Chondrocyte (in vitro differentiated cells): ENCODE measurements at regions not wholly inside any gene's neighbourhood (a gene's known extent, or its start where the extent isn't known, plus 50 kb on each side); places are given as distances from the start of the nearest gene placed in this dataset.

ENCODE experiments used
- DNase-seq: peaks from one replicate; pipeline ENCODE4 v3.0.0; 2021; ENCODE audit warnings: mixed read lengths, low spot score
- H3K27ac Mint-ChIP-seq: one replicate; pipeline ENCODE4 v1.8.0; 2021; ENCODE audit warnings: mild to moderate bottlenecking, moderate library complexity, mixed read lengths; ENCODE audit not compliant: unreplicated experiment
- H3K27me3 Mint-ChIP-seq: 2 replicates; pipeline ENCODE4 v1.8.0; 2021; ENCODE audit warnings: low read depth, mixed read lengths
- H3K36me3 Mint-ChIP-seq: 2 replicates; pipeline ENCODE4 v1.8.0; 2021; ENCODE audit warnings: low read depth, mixed read lengths
- H3K4me1 Mint-ChIP-seq: 2 replicates; pipeline ENCODE4 v1.8.0; 2021; ENCODE audit warnings: low read depth, mild to moderate bottlenecking, mixed read lengths
- H3K4me3 Mint-ChIP-seq: one replicate; pipeline ENCODE4 v1.8.0; 2021; ENCODE audit warnings: mild to moderate bottlenecking, moderate library complexity, mixed read lengths; ENCODE audit not compliant: unreplicated experiment
- H3K9me3 Mint-ChIP-seq: 2 replicates; pipeline ENCODE4 v1.8.0; 2021; ENCODE audit warnings: low read depth, mixed read lengths
- TF ChIP-seq, protein P1 (sequence below): fragments of 200-600 bp; sonication (generic); IDR thresholded peaks from 2 replicates; pipeline ENCODE4 v1.5.0; 2021; ENCODE audit warnings: antibody characterized with exemption, mild to moderate bottlenecking, moderate library complexity

DNA sequence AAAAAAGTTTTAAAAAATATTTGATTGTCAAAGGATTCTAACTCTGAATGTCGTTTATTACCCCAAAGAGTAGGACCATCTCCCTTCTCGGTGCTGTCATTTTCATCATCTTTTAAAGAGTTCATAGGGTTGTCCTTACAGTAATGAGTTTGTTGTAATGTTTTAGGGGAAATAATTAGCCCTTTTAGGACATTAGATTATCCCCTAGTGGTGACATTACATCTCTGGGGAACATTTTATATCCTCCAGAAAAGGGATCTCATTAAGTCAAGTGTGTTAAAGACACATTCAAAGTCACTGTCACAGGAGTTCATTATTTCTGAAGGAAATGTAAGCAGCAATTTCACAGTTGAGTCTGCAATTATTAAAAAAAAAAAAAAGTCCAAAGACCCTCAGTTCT is 99.3 kb upstream of the GJB6 start:
- Mint-ChIP-seq H3K4me3 (no peak overlapping the region), H3K27ac (no peak overlapping the region), H3K4me1 (no peaks in the 10 kb centered on the region), H3K27me3 (peaks cover 58% of the 10 kb centered on the region), H3K9me3 (peaks cover 24% of the 10 kb centered on the region), H3K36me3 (peaks cover 4% of the 10 kb centered on the region)
- TF ChIP-seq, protein P1, sequence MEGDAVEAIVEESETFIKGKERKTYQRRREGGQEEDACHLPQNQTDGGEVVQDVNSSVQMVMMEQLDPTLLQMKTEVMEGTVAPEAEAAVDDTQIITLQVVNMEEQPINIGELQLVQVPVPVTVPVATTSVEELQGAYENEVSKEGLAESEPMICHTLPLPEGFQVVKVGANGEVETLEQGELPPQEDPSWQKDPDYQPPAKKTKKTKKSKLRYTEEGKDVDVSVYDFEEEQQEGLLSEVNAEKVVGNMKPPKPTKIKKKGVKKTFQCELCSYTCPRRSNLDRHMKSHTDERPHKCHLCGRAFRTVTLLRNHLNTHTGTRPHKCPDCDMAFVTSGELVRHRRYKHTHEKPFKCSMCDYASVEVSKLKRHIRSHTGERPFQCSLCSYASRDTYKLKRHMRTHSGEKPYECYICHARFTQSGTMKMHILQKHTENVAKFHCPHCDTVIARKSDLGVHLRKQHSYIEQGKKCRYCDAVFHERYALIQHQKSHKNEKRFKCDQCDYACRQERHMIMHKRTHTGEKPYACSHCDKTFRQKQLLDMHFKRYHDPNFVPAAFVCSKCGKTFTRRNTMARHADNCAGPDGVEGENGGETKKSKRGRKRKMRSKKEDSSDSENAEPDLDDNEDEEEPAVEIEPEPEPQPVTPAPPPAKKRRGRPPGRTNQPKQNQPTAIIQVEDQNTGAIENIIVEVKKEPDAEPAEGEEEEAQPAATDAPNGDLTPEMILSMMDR = peak; percentile 12
- DNase-seq = no peak

DNA sequence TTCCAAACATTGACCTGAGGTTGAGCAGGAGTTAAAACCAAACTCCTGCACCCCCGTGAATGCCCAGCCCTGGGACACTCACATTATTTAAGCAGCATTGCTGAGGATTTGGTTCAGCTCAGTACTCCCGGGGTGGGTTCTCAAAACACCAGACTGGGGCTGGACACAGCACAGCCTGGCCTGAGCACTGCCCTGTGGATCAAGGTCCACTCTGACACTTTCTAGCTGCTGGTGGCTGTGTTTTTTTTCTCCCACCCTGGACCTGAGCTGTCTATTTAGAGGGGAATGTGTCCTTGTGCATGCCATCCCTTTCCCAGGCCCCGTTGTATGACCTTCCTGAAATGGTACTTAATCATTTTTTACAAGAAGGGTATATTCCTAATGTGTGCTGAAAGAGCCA is 94.7 kb upstream of the GJB6 start:
- Mint-ChIP-seq H3K27ac (no peak overlapping the region), H3K9me3 (peaks cover 34% of the 10 kb centered on the region), H3K27me3 (peaks cover 40% of the 10 kb centered on the region), H3K36me3 (peaks cover 6% of the 10 kb centered on the region), H3K4me1 (no peaks in the 10 kb centered on the region), H3K4me3 (no peak overlapping the region)
- TF ChIP-seq, protein P1 = no peak
- no peak for DNase-seq

DNA sequence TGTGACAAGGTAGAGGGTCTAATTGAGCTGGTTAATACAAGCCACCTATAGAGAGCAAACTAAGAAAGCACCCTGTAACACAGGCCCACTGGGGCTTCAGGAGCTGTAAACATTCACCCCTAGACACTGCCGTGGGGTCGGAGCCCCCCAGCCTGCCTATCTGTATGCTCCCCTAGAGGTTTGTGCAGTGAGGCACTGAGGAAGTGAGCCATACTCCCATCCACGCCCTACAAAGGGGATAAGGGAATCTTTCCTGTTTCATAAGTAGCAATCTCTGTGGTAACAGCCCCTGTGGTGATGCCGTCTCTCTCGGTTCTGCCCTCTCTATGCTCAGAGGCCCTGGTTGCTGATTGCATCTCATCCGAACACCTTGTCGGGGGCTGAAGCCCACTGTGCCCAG is 94.2 kb upstream of the GJB6 start:
- no peak overlapping the region for H3K27ac Mint-ChIP-seq
- peaks cover 44% of the 10 kb centered on the region for H3K27me3 Mint-ChIP-seq
- H3K4me1 Mint-ChIP-seq = no peaks in the 10 kb centered on the region
- peaks cover 6% of the 10 kb centered on the region for H3K36me3 Mint-ChIP-seq
- H3K9me3 Mint-ChIP-seq = peaks cover 34% of the 10 kb centered on the region
- no peak for DNase-seq
- TF ChIP-seq, protein P1 = no peak
- no peak overlapping the region for H3K4me3 Mint-ChIP-seq

DNA sequence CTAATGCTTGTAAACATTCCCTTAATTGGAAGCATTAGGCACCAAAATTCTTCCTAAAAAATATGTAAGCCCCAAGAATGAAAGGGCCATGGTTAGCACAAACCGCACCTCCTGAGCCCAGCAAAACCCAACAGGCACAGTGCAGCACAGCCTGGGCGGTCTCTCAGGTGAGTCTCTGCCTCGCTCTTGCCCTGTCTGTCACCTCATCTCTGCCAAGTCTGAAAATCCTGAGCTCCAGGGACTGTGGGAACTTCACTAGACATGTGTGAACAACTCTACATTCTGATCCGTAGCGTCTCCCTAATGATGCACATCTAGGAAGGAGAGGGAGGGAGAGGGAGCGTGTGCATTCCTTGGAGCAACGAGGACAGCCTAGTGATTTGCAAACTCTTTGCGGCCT is 88.8 kb upstream of the GJB6 start:
- Mint-ChIP-seq H3K36me3 (peaks cover 2% of the 10 kb centered on the region), H3K27me3 (peaks cover 39% of the 10 kb centered on the region), H3K4me3 (no peak overlapping the region), H3K9me3 (peaks cover 9% of the 10 kb centered on the region), H3K27ac (no peak overlapping the region), H3K4me1 (no peaks in the 10 kb centered on the region)
- TF ChIP-seq, protein P1 = no peak
- DNase-seq = no peak

GRCh38 chr13:20313896-20314295 is 81.8 kb upstream of the GJB6 start:
- TF ChIP-seq, protein P1 = no peak
- H3K9me3 Mint-ChIP-seq = peaks cover 3% of the 10 kb centered on the region
- no peak overlapping the region for H3K4me3 Mint-ChIP-seq
- H3K36me3 Mint-ChIP-seq = no peaks in the 10 kb centered on the region
- H3K27me3 Mint-ChIP-seq = peaks cover 15% of the 10 kb centered on the region
- H3K4me1 Mint-ChIP-seq = no peaks in the 10 kb centered on the region
- no peak overlapping the region for H3K27ac Mint-ChIP-seq
- DNase-seq = no peak
